ENCODE measurements at regions not wholly inside any gene's neighbourhood (a gene's known extent, or its start where the extent isn't known, plus 50 kb on each side); places are given as distances from the start of the nearest gene placed in this dataset.

GRCh38 chr14:103245624-103246031 is 88.4 kb upstream of the EIF5 start (continued):
- TF ChIP-seq ZNF350 (tag by site-specific recombination; IDR thresholded peaks at IDR 0.05) = peak; percentile 48; the same call in 1 of the 2 replicates
- 0 out of 2 replicates have a peak, but pooled peaks have one; percentile 24 for TF ChIP-seq ZNF664 (tag by site-specific recombination; IDR thresholded peaks at IDR 0.05)
- TF ChIP-seq, protein P1, sequence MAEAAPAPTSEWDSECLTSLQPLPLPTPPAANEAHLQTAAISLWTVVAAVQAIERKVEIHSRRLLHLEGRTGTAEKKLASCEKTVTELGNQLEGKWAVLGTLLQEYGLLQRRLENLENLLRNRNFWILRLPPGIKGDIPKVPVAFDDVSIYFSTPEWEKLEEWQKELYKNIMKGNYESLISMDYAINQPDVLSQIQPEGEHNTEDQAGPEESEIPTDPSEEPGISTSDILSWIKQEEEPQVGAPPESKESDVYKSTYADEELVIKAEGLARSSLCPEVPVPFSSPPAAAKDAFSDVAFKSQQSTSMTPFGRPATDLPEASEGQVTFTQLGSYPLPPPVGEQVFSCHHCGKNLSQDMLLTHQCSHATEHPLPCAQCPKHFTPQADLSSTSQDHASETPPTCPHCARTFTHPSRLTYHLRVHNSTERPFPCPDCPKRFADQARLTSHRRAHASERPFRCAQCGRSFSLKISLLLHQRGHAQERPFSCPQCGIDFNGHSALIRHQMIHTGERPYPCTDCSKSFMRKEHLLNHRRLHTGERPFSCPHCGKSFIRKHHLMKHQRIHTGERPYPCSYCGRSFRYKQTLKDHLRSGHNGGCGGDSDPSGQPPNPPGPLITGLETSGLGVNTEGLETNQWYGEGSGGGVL (tag by site-specific recombination; IDR thresholded peaks at IDR 0.05) = peak; percentile 74
- TF ChIP-seq, protein P2, sequence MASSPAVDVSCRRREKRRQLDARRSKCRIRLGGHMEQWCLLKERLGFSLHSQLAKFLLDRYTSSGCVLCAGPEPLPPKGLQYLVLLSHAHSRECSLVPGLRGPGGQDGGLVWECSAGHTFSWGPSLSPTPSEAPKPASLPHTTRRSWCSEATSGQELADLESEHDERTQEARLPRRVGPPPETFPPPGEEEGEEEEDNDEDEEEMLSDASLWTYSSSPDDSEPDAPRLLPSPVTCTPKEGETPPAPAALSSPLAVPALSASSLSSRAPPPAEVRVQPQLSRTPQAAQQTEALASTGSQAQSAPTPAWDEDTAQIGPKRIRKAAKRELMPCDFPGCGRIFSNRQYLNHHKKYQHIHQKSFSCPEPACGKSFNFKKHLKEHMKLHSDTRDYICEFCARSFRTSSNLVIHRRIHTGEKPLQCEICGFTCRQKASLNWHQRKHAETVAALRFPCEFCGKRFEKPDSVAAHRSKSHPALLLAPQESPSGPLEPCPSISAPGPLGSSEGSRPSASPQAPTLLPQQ (tag by site-specific recombination; IDR thresholded peaks at IDR 0.05) = peak; percentile 90
- TF ChIP-seq ZBTB21 (tag by site-specific recombination; IDR thresholded peaks at IDR 0.05) = peak; percentile 39; the same call in 1 of the 2 replicates
- peak; percentile 43; the same call in 1 of the 2 replicates for TF ChIP-seq ZNF366 (tag by site-specific recombination; conservative IDR thresholded peaks at IDR 0.05)
- peak; percentile 71 for TF ChIP-seq ZNF629 (tag by site-specific recombination; IDR thresholded peaks at IDR 0.05)

- CTCF ChIA-PET = interaction anchor here (0.6 to 1.3 kb wide), 3 partner anchors 47 to 141 kb away, joined by 3 to 7 read pairs (median 5); no protein-coding TSS in a partner anchor
- TF ChIP-seq ZNF335 (tag by site-specific recombination; conservative IDR thresholded peaks at IDR 0.05) (0 out of 2 replicates have a peak, but pooled peaks have one; percentile 14), ZNF776 (tag by site-specific recombination; IDR thresholded peaks at IDR 0.05; ENCODE audit: borderline replicate concordance) (no peak), ZNF302 (tag by site-specific recombination; IDR thresholded peaks at IDR 0.05; ENCODE audit: low read depth) (no peak), ZFP37 (tag by site-specific recombination; IDR thresholded peaks at IDR 0.05) (no peak), ZNF555 (tag by site-specific recombination; conservative IDR thresholded peaks at IDR 0.05) (no peak), ZNF624 (tag by site-specific recombination; IDR thresholded peaks at IDR 0.05) (no peak), BCL11A (tag by site-specific recombination; IDR thresholded peaks at IDR 0.05; ENCODE audit: low read depth) (no peak), ATF2 (tag by site-specific recombination; IDR thresholded peaks at IDR 0.05; ENCODE audit: low read depth) (no peak), ZBTB48 (tag by site-specific recombination; IDR thresholded peaks at IDR 0.05) (peak; percentile 12; the same call in 1 of the 2 replicates), HOXD13 (CRISPR knock-in tag; IDR thresholded peaks at IDR 0.05; ENCODE audit: borderline replicate concordance) (no peak), ZEB2 (tag by site-specific recombination; IDR thresholded peaks at IDR 0.05) (peak; percentile 2; the same call in 1 of the 2 replicates), ZNF660 (tag by site-specific recombination; IDR thresholded peaks at IDR 0.05) (no peak), ZNF391 (tag by site-specific recombination; IDR thresholded peaks at IDR 0.05; ENCODE audit: borderline replicate concordance, low read depth) (no peak), ZXDB (tag by site-specific recombination; IDR thresholded peaks at IDR 0.05) (no peak), ZNF645 (tag by site-specific recombination; IDR thresholded peaks at IDR 0.05) (no peak), ZNF449 (tag by site-specific recombination; IDR thresholded peaks at IDR 0.05) (no peak), ZNF221 (tag by site-specific recombination; IDR thresholded peaks at IDR 0.05; ENCODE audit: borderline replicate concordance) (no peak)
- H3K27ac ChIP-seq (ENCODE audit: extremely low read depth, low read depth, low read length) = no peak overlapping the region
- no peak overlapping the region for H3K4me3 ChIP-seq (ENCODE audit: low read depth, low read length)
- POLR2A ChIA-PET = no interaction called here
- no peaks in the 10 kb centered on the region for H3K36me3 ChIP-seq (ENCODE audit: control insufficient read depth in 2 of 2, insufficient read depth in 1 of 2, low read length in 2 of 2)
- H3K4me1 ChIP-seq (ENCODE audit: control insufficient read depth, insufficient read depth, low read length) = no peaks in the 10 kb centered on the region
- H3K9me3 ChIP-seq (ENCODE audit: control insufficient read depth, insufficient read depth, low read depth, low read length) = no peaks in the 10 kb centered on the region
Observed at GRCh38 chr14:103246070-103246469, 88.0 kb upstream of the EIF5 start.

All from HEK293 (cell line).